NCI-H146 treated with DMSO at 0.1 percent for 48 hours (cell line): ENCODE measurements at regions not wholly inside any gene's neighbourhood (a gene's known extent, or its start where the extent isn't known, plus 50 kb on each side); places are given as distances from the start of the nearest gene placed in this dataset.

Experiments used
- DNase-seq: peaks from one replicate; lab custom pipeline; 2025; ENCODE audit not compliant: unreplicated experiment; lab: John Stamatoyannopoulos, UW

GRCh38 chr15:62953021-62953420 lies 89.5 kb upstream of the TPM1 start:
- no peak for DNase-seq

DNA sequence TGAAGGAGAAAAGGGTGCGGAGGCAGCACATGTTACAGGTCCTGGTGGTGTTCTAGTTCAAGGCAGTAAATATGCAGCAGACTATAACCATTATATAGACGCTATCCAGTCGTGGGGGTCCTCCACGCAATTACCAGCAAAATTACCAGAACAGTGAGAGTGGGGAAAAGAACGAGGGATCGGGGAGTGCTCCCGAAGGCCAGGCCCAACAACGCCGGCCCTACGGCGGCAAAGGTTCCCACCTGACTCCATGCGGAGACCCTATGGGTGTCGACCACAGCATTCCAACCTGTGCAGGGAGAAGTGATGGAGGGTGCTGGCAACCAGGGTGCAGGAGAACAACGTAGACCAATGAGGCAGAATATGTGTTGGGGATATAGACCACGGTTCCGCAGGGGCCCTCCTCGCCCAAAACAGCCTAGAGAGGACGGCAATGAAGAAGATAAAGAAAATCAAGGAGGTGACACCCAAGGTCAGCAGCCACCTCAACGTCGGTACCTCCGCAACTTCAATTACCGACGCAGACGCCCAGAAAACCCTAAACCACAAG lies 89.0 kb upstream of the TPM1 start:
- no peak for DNase-seq

- no peak for DNase-seq
These were observed 85.4 kb upstream of the TPM1 start for GRCh38 chr15:62957130-62957529.

- no peak for DNase-seq
These were observed 83.8 kb upstream of the TPM1 start for GRCh38 chr15:62958528-62959363.

DNA sequence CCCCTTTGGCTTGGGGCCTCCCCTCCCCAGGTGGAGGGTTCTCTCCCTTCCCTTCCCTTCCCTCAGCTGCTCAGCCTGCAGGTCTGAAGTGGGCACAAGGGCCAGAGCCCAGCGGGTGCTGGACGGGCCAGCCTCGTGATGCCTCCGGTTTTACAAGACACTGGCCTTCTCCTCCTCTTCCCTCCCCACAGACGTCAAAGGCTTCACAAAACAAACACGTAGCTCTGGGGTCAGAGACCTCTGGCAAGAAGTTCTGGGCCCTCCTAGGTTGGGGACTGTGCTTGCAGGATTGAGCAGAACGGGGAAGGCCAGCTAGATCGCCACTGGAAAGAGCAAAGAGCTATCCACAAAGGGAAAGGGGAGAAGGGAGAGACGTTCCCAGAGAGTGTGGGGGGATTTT lies 81.4 kb upstream of the TPM1 start:
- DNase-seq = no peak

DNA sequence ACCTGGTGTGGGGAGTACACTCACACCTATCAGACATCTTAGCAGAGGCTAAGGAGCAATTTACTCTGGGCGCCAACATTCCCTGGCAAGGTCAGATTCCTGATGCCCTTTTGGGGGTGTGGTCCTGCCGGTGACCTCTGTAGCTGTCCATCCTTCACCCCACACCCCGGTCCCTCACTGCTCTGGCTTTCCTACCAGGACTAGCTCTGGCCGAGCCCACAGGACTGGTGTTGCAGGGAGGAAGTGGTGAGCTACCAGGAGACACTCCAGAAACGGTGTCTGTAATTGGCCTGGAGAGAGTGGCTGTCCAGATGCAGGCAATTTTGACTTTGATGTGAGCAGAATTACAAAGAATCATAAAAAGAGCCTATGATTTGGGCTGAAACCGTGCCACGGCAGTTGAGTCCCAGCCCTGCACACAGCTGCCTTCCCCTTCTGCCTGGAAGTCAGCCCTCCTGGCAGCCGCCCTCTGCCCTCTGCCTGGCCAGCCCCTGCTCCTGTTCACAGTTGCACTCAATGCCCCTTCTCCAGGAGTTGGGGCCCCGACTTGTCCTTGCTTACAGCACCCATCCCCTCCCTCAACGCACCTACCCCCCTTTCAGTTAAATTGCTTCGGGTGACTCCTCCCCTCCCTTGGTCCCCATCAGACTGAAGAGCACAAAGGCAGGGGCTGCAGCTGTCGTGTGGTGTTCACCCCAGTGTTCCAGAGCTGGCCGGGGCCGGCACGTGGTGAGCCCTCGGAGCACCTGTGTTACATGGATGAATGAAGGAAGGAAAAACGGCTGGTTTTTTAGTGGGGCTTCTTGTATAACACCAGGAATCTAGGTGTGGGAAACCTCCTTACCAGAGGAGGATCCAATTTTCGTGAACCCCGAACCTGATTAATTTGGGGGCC lies 80.2 kb upstream of the TPM1 start:
- DNase-seq = no peak

GRCh38 chr15:62964251-62964650 lies 78.3 kb upstream of the TPM1 start:
- DNase-seq = no peak

GRCh38 chr15:62966294-62967078 lies 76.1 kb upstream of the TPM1 start:
- no peak for DNase-seq

DNA sequence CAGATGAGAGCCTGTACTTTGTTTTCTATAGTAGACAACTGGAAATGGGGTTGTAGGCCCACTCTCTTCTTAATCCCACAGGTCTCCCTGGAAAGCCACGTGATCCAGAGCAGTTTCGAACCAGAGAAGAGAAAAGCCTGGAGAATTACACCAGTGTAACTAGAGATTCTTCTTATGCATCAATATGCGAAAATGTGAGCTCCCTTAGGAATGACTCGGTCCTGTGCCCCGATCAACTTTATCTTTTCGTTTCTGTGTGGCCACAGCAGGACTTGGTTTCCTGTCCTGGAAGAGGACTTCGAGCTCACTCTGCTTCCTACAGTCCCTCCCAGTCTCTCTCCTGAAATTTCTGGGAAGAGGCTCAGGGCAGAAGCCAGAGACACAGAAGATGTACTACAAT lies 73.8 kb upstream of the TPM1 start:
- DNase-seq = no peak

DNA sequence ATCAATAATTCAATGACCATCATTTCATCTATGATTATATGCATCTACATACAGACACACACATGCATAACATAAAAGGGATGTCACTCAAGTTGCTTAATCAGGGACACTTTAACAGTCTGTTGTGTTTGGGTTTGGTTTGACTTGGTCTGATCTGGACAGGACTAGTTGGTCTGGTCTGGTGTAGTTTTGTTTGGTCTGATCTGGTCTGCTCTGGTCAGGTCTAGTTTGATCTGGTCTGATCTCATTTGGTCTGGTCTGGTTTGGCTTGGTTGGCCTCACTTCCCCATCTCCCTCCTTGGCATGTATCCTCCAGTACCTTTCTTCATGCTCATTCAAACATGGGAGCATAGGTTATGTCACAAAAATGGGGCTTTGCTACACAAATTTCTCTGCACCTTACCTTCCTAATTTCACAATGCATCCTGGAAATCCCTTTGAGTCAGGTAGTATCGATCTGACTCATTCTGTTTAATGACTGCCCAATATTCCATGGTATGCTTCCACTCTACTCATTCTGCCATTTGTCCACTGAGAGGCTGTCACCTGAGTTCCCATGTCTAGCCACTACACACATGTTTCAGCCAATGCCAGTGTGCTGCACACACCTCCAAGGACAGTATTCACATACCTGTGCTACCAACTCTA lies 73.0 kb upstream of the TPM1 start:
- DNase-seq = no peak

DNA sequence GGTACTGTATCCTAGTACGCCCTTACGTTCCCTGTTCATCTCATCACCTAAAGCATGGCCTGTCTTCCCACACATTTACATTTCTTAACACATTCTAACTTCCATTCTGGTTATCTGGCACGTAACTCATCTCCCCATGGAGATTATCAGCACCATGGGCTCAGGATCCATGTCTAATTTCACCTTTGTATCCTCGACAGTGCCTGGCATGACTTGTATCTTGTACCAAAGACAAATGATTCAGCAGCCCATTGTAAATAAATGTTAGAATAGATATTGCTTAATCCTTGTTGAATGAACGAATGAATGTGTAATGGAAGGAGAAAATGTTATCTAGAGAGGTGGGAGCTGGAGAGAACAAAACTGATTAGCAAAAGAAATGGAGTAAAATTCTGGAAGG lies 69.7 kb upstream of the TPM1 start:
- no peak for DNase-seq

DNA sequence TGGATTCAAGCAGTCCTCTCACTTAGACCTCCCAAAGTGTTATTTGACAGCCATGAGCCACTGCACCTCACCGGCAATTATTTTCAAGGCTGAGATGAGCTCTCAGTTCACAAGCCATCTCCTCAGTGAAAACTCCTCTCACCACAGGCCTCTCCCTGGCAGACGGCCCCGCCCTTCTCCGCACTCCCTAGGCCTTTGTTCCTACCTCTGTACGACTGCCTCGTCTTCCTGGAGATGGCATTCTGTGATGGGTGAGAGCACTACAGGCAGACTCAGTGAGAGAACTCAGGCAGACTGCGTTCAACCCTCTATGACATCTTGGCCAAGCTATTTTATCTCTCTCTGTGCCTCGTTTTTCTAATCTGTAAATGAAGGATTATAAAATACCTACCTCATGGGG lies 67.0 kb upstream of the TPM1 start:
- no peak for DNase-seq

- DNase-seq = no peak
These were observed 66.2 kb upstream of the TPM1 start for GRCh38 chr15:62976301-62976881.

DNA sequence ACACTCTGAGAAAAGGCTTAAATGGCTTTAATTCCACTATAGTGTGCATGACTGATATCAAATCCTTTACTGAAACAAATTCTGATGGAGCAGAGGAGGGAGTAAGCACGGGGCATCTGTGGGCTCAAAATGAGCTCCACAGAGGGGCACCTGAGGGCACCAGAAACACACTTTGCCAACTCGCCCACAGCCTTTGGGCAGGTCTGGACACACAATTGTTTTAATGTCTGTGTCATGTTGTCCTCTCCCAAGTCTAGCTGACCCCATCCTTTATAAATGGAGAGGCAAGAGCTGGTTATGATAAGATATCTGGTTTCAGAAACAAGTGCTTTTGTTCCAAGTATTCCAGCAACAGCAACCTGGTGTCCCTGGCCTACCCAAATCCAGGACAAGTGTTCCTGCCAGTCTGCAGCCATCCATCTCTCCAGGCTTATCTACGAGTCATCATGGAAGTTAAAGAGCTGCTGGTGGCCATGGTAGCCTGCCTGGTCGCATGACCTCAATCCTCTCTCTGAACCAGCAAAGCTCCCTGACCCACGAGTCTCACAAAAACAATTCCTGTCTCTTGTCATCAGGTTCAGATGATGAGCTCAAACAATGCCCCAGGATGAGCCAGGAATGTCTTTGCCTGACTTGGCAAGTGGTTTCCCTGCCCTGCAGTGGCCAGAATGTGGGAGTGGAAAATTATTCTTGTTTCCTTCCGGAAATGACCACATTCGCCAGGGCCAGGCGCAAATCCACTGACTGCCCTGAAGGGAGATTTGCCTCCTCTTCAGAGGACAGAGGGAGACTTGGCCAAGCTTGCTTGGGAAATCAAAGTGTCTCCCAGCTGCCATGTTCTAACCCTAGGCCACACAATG lies 64.4 kb upstream of the TPM1 start:
- DNase-seq = no peak

GRCh38 chr15:62979252-62979651 lies 63.3 kb upstream of the TPM1 start:
- no peak for DNase-seq

- no peak for DNase-seq
These were observed 61.5 kb upstream of the TPM1 start for GRCh38 chr15:62981071-62981470.

- no peak for DNase-seq
These were observed 58.6 kb upstream of the TPM1 start for GRCh38 chr15:62983956-62984355.

GRCh38 chr15:62985768-62986167 lies 56.8 kb upstream of the TPM1 start:
- no peak for DNase-seq

GRCh38 chr15:62986948-62987347 lies 55.6 kb upstream of the TPM1 start:
- no peak for DNase-seq
